Stimulated activated CD8-positive, alpha-beta memory T cell treated with anti-CD3 and anti-CD28 coated beads, Interleukin-12 subunit alpha, Interleukin-12 subunit beta, amount 100 ng/mL, for 24 hours (primary cell): ENCODE measurements at regions not wholly inside any gene's neighbourhood (a gene's known extent, or its start where the extent isn't known, plus 50 kb on each side); places are given as distances from the start of the nearest gene placed in this dataset.
A peak's percentile ranks its signal among the peaks of the same experiment; 100 is the strongest.
"Not testable (repeated sequence)": the region's sequence is repeated elsewhere in the genome, so short reads cannot be mapped to it uniquely, and the experiment has no call there.

Experiments
- DNase-seq: peaks from one replicate; pipeline ENCODE4 v3.0.0-alpha.2; 2020; ENCODE audit errors: extremely low read depth

GRCh38 chr16:29578898-29579297, 72.7 kb upstream of the NPIPB12 start:
- not testable (repeated sequence) for DNase-seq

DNA sequence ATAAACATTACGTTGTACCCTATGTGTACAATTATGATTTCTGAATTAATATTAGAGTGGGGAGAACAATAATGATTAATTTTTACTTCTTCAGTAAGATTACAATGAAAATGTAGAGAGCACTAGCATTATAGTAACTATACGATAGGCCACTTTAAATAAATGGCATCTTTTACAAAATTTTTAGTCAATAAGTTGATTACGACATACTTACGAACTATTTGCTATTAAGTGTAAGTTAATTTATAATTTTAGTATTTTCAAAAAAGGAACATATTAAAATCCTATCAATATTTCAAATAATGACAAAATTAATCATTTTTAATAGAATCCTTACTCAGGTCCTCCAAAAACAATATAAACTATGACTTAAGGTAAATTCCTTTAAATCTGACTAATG, 75.6 kb upstream of the NPIPB12 start:
- DNase-seq: not testable (repeated sequence)

DNA sequence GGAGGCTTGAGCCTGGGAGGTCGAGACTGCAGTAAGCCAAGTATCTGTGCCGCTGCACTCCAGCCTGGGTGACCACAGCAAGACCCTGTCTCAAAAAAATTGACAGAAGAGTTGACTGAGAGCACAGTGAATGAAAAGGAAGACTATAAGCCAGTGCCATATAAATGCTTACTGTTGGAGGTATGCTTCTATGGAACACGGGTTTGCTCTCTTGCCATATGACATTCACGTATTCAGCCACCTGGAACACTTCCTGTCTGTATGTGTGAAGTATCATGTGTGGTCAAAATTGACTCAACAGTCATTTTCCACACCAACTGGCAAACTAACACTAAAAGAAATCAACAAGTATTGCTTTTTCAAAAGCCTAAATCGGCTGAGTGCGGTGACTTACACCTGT, 71.1 kb upstream of the SPN start:
- not testable (repeated sequence) for DNase-seq

GRCh38 chr16:29594269-29594925, 68.7 kb upstream of the SPN start:
- DNase-seq: not testable (repeated sequence)

GRCh38 chr16:29594926-29595838, 67.9 kb upstream of the SPN start:
- peak; percentile 73 for DNase-seq

- not testable (repeated sequence) for DNase-seq
Measured at GRCh38 chr16:29597030-29597429, 66.0 kb upstream of the SPN start.

- not testable (repeated sequence) for DNase-seq
Measured at GRCh38 chr16:29600111-29601000, 62.7 kb upstream of the SPN start.

DNA sequence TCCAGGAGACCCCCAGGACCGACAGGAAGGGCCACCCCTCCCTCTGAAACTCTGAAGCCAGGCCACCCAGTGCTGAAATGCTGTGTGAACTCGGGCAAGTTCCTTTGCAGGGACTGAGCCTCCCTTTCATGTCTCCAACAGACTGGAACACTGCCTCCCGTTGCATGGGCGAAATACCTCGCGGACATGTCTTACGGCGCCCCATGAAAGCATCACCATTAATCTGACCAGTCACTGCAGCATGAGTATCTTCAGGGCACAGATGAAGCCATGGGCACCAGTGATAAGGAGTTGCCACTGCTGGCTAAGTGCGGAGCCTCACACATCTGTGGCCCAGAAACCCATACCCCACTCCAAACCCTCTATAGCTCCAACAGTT, 60.8 kb upstream of the SPN start:
- not testable (repeated sequence) for DNase-seq

- DNase-seq: not testable (repeated sequence)
Measured at GRCh38 chr16:29602683-29603088, 60.4 kb upstream of the SPN start.

DNA sequence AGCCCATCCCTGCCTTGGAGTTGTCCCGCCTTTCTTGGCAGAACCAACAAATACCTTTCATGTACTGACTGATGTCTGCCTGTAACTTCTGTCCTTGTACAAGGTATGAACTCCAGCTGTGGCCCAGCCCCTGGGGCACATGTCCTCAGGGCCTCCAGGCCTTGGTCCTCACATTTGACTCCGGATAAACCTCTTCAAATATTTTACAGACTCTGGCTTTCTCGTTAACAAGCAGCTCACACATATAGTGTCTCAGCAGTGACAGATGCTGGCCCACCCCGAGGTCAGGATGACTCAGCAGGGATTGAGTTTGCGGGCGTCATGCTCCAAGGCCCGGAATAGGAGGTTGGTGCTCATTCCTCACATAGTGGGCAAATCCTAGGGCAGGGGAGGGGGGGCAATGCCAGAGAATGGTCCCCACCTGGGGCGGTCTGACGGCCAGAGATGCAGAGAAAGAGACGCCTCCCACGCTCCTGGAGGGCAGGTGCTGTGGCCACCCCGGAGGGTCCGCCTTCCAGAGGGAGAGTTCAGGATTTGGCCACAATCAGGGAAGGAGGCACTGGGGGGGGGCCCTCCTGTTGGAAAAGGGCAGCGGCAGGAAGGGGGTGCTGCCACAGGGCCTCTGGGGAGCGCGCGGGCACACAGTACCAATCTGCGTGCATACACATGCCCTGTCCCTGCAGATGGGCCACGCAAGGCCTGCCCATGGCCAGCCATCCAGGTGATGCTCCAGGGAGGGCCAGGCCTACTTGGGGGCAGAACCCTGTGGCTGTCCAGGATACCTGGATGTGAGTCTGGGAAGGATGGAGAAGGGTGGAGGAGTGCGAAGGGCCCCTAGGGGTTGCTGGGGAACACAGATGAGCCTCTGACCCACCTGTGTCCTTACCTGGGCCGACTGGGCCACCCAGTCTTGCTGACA, 58.2 kb upstream of the SPN start:
- DNase-seq: not testable (repeated sequence)

DNA sequence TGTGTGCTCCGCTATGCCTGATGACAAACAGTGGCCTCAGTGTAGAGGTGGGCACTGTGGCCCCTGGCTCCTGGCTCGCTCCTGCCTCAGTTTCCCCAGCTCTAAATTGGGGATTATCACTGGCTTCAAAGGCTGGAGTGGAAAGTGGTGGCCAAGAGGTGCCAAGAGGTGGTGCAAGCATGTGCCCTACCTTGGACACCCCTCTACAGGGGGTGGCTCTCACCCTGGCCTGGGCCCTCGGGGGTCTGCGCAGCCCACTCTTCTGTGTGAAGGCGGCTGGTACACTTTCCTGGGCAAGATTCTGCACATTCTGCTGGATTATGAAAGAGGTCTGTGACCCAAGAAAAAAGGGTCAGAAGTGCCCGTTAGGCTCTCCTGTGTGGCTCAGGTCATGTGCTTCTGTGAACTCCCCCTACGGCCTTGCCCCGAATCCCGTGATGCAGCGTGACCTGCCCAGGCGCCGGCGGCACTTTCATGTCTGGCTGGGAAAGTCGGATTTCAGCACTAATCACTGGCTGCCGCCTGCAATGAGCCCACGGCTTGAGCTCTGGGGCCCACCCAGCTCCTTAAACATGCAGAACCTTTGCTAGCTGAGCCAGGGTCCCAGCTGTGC, 57.3 kb upstream of the SPN start:
- DNase-seq: not testable (repeated sequence)

DNA sequence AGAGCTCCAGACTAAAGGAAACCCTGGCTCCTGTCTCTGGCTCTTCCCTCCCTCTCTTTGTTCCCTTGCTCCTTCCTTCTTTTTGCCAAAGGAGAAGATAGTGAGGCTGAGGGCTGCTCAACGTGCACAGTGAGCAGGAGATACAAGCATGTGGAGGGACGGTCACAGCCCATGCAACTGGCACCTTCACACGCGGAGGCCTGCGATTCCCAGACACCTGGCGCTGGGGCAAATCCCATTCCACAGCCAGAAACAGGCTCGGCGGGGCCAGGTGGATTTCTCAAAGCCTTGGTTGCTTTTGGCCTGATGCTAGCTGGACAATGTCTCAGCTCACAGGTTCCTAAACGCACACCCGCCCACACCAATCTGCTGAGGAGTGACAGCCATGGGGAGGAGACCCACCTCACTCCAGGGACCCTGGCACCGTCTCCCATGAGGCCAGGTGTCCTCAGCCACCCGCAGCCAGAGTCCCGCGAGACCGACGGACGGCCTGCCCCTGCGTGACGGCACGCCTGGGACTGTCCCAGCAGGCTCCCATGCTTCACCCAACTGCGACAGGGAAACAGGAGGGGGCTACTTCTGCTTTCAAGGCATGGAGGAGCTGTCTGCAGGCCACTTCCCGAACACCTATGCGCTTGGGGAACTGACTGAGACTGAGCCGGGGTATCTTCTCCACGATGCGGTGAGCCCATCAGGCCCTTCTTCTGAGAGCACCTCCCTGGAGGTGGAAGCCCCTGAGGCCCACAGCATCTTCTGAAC, 56.2 kb upstream of the SPN start:
- DNase-seq: not testable (repeated sequence)

DNA sequence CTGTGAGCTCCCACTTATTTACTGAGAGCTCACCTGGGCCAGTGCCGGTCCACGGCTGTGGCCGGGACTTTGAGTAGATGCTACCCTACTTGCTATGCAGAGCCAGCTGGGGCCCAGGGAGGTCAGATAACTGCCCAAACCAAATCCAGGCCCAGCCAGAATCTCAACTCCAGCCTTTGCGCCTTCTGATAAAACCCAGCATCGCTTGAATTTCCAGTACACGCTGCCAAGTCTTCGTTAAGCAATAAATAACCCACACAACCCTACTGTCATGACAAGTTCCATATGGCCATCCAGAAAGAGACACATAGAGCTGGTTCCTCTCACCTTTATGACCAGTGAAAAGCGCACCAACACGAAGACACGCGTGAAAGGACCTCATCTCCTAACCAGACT, 55.6 kb upstream of the SPN start:
- DNase-seq: not testable (repeated sequence)

GRCh38 chr16:29612381-29613306, 50.4 kb upstream of the SPN start:
- not testable (repeated sequence) for DNase-seq
